Ishikawa (cell line): ENCODE measurements at regions not wholly inside any gene's neighbourhood (a gene's known extent, or its start where the extent isn't known, plus 50 kb on each side); places are given as distances from the start of the nearest gene placed in this dataset.
A peak's percentile ranks its signal among the peaks of the same experiment; 100 is the strongest.

Experiments
- CEBPB ChIP-seq: IDR thresholded peaks from 2 replicates; pipeline ENCODE4 v1.6.1; 2012
- CREB1 ChIP-seq: IDR thresholded peaks from 2 replicates; pipeline ENCODE4 v1.6.1; 2012; ENCODE audit warnings: low read depth
- EGR1 ChIP-seq: IDR thresholded peaks from 2 replicates; pipeline ENCODE4 v1.6.1; 2012
- EP300 ChIP-seq: IDR thresholded peaks from 2 replicates; pipeline ENCODE4 v1.6.1; 2012; ENCODE audit warnings: borderline replicate concordance
- FOXM1 ChIP-seq: IDR thresholded peaks from 2 replicates; pipeline ENCODE4 v1.6.1; 2012; ENCODE audit warnings: low read depth, borderline replicate concordance
- MAX ChIP-seq: IDR thresholded peaks from 2 replicates; pipeline ENCODE4 v1.6.1; 2012
- NFIC ChIP-seq: IDR thresholded peaks from 2 replicates; pipeline ENCODE4 v1.6.1; 2012
- RAD21 ChIP-seq: IDR thresholded peaks from 2 replicates; pipeline ENCODE4 v1.6.1; 2012; ENCODE audit warnings: low read depth
- REST ChIP-seq: IDR thresholded peaks from 2 replicates; pipeline ENCODE4 v1.6.1; 2012; ENCODE audit warnings: low read depth, mild to moderate bottlenecking
- TAF1 ChIP-seq: IDR thresholded peaks from 2 replicates; pipeline ENCODE4 v1.6.1; 2012; ENCODE audit warnings: low read depth, mild to moderate bottlenecking
- TCF12 ChIP-seq: IDR thresholded peaks from 2 replicates; pipeline ENCODE4 v1.6.1; 2012; ENCODE audit warnings: low read depth
- TEAD4 ChIP-seq: IDR thresholded peaks from 2 replicates; pipeline ENCODE4 v1.6.1; 2012
- USF1 ChIP-seq: IDR thresholded peaks from 2 replicates; pipeline ENCODE4 v1.6.1; 2012
- YY1 ChIP-seq: IDR thresholded peaks from 2 replicates; pipeline ENCODE4 v1.6.1; 2012; ENCODE audit warnings: low read depth
- ZBTB7A ChIP-seq: IDR thresholded peaks from 2 replicates; pipeline ENCODE4 v1.6.1; 2012; ENCODE audit warnings: low read depth

GRCh38 chr2:173552531-173552930, 197.9 kb downstream of the CDCA7 start:
- TF ChIP-seq MAX (no peak), ZBTB7A (no peak), TAF1 (no peak), EGR1 (no peak), EP300 (no peak), TEAD4 (no peak), CREB1 (no peak), RAD21 (no peak), CEBPB (no peak), NFIC (no peak), TCF12 (no peak), FOXM1 (no peak), YY1 (no peak), USF1 (no peak), REST (no peak)

- TF ChIP-seq EGR1 = no peak
- TF ChIP-seq TCF12 = no peak
- TF ChIP-seq USF1 = no peak
- TF ChIP-seq NFIC = no peak
- TF ChIP-seq YY1 = no peak
- TF ChIP-seq REST = no peak
- no peak for TF ChIP-seq TAF1
- no peak for TF ChIP-seq RAD21
- TF ChIP-seq CEBPB = no peak
- no peak for TF ChIP-seq ZBTB7A
- no peak for TF ChIP-seq TEAD4
- TF ChIP-seq MAX = no peak
- no peak for TF ChIP-seq EP300
- no peak for TF ChIP-seq CREB1
- no peak for TF ChIP-seq FOXM1
These were observed 198.9 kb downstream of the CDCA7 start for GRCh38 chr2:173553593-173553992.

- peak; percentile 35; the same call in 1 of the 2 replicates for TF ChIP-seq NFIC
- TF ChIP-seq USF1 = no peak
These were observed 201.2 kb downstream of the CDCA7 start for GRCh38 chr2:173555833-173556232.

- TF ChIP-seq CREB1 = no peak
- TF ChIP-seq ZBTB7A = no peak
- TF ChIP-seq REST = no peak
- no peak for TF ChIP-seq RAD21
- no peak for TF ChIP-seq NFIC
- no peak for TF ChIP-seq FOXM1
- TF ChIP-seq TCF12 = no peak
- no peak for TF ChIP-seq YY1
- no peak for TF ChIP-seq MAX
- no peak for TF ChIP-seq USF1
- TF ChIP-seq CEBPB = no peak
These were observed 202.1 kb downstream of the CDCA7 start for GRCh38 chr2:173556816-173557215.
